ACHN (cell line): ENCODE measurements at regions not wholly inside any gene's neighbourhood (a gene's known extent, or its start where the extent isn't known, plus 50 kb on each side); places are given as distances from the start of the nearest gene placed in this dataset.

Experiments used
- DNase-seq: peaks from one replicate; pipeline ENCODE4 v3.0.0-alpha.2; 2015
- in situ Hi-C: cut with HindIII; loops from 2 replicates; pipeline ENCODE4 v1.10.0; 2017; ENCODE audit warnings: low sequenced_read_pairs, low pct_ligation_motif_present, low pct_unique_long_range_greater_than_20kb

- DNase-seq, result no peak
- in situ Hi-C loops, result no loop called here
These were observed 248.5 kb downstream of the UQCRFS1 start for GRCh38 chr19:28964500-28964899.

GRCh38 chr19:28963486-28964250 is 249.3 kb downstream of the UQCRFS1 start:
- no peak for DNase-seq
- in situ Hi-C loops, result no loop called here

- in situ Hi-C loops, result no loop called here
- peak; percentile 76 for DNase-seq
These were observed 251.0 kb downstream of the UQCRFS1 start for GRCh38 chr19:28961772-28962500.

- DNase-seq, result peak; percentile 62
- in situ Hi-C loops, result no loop called here
These were observed 251.8 kb downstream of the UQCRFS1 start for GRCh38 chr19:28960986-28961705.

- peak; percentile 39 for DNase-seq
- in situ Hi-C loops, result no loop called here
These were observed 252.4 kb downstream of the UQCRFS1 start for GRCh38 chr19:28960586-28960985.

GRCh38 chr19:28956961-28957360 is 256.0 kb downstream of the UQCRFS1 start:
- no peak for DNase-seq
- in situ Hi-C loops, result no loop called here

GRCh38 chr19:28956421-28956820 is 256.5 kb downstream of the UQCRFS1 start:
- peak; percentile 14 for DNase-seq
- in situ Hi-C loops, result no loop called here

GRCh38 chr19:28949535-28949934 is 263.4 kb downstream of the UQCRFS1 start:
- in situ Hi-C loops, result no loop called here
- DNase-seq, result no peak

- DNase-seq, result no peak
- in situ Hi-C loops, result no loop called here
These were observed 263.9 kb downstream of the UQCRFS1 start for GRCh38 chr19:28949027-28949426.

GRCh38 chr19:28948566-28948965 is 264.4 kb downstream of the UQCRFS1 start:
- DNase-seq, result no peak
- in situ Hi-C loops, result no loop called here

- no peak for DNase-seq
- in situ Hi-C loops, result no loop called here
These were observed 264.9 kb downstream of the UQCRFS1 start for GRCh38 chr19:28948026-28948425.

- in situ Hi-C loops, result no loop called here
- DNase-seq, result no peak
These were observed 269.3 kb downstream of the UQCRFS1 start for GRCh38 chr19:28943651-28944050.

GRCh38 chr19:28941833-28942232 is 271.1 kb downstream of the UQCRFS1 start:
- in situ Hi-C loops, result no loop called here
- no peak for DNase-seq

GRCh38 chr19:28940751-28941500 is 272.0 kb downstream of the UQCRFS1 start:
- in situ Hi-C loops, result no loop called here
- DNase-seq, result no peak

GRCh38 chr19:28939236-28939635 is 273.7 kb downstream of the UQCRFS1 start:
- in situ Hi-C loops, result no loop called here
- DNase-seq, result no peak

GRCh38 chr19:28936001-28936400 is 276.9 kb downstream of the UQCRFS1 start:
- in situ Hi-C loops, result no loop called here
- DNase-seq, result no peak

GRCh38 chr19:28934631-28935030 is 278.3 kb downstream of the UQCRFS1 start:
- in situ Hi-C loops, result no loop called here
- no peak for DNase-seq

GRCh38 chr19:28933039-28933438 is 279.9 kb downstream of the UQCRFS1 start:
- in situ Hi-C loops, result no loop called here
- DNase-seq, result no peak

GRCh38 chr19:28932446-28932845 is 280.5 kb downstream of the UQCRFS1 start:
- no peak for DNase-seq
- in situ Hi-C loops, result no loop called here
